B cell (primary cell): ENCODE measurements at regions not wholly inside any gene's neighbourhood (a gene's known extent, or its start where the extent isn't known, plus 50 kb on each side); places are given as distances from the start of the nearest gene placed in this dataset.

Experiments
- ATAC-seq: fragments of 200-7000 bp; cut with Tn5 transposase; one replicate; pipeline ENCODE4 v1.10.0; 2021; ENCODE audit warnings: low read depth, mild to moderate bottlenecking, moderate number of reproducible peaks, moderate library complexity
- CTCF ChIA-PET: fragments of 350-600 bp; sonication (Branson Sonifier 250); formaldehyde crosslinking; loops from one replicate; lab custom pipeline; 2021; ENCODE audit warnings: antibody characterized with exemption, inconsistent platforms; lab: Charles Lee
- POLR2A ChIA-PET: fragments of 350-600 bp; sonication (Branson Sonifier 250); formaldehyde crosslinking; loops from one replicate; lab custom pipeline; 2021; ENCODE audit warnings: antibody characterized with exemption; lab: Charles Lee
- DNase-seq: peaks from one replicate; pipeline ENCODE4 v3.0.0; 2013
- H2AFZ ChIP-seq: 2 replicates; pipeline ENCODE4 v1.6.1; 2012; ENCODE audit warnings: mild to moderate bottlenecking, low read depth, low read length; ENCODE audit not compliant: insufficient read depth, poor library complexity, severe bottlenecking
- H3K27ac ChIP-seq, 2 donors: 1 replicate in 1 of 2; 2 replicates in 1 of 2; pipeline ENCODE4 v1.5.1; 2012 to 2013; ENCODE audit warnings: low read length in 2 of 2, mild to moderate bottlenecking in 2 of 2, moderate library complexity in 1 of 2
- H3K27me3 ChIP-seq, 4 experiments: fragments of 200-600 bp in 1 of 4; sonication (generic) in 1 of 4; replicated peaks in 1 of 4; 1 replicate in 2 of 4; 2 replicates in 2 of 4; pipeline versions ENCODE4 v1.6.1 to v1.7.0; 2013 to 2016; ENCODE audit warnings: low read length in 3 of 4, mild to moderate bottlenecking in 2 of 4, mixed read lengths in 1 of 4, moderate library complexity in 1 of 4; ENCODE audit not compliant: insufficient read depth in 4 of 4, control insufficient read depth in 3 of 4; ENCODE audit errors: control extremely low read depth in 1 of 4
- H3K36me3 ChIP-seq, 2 experiments: replicated peaks in 1 of 2; 1 replicate in 1 of 2; 2 replicates in 1 of 2; pipeline versions ENCODE4 v1.6.1 to v1.7.1; 2013; ENCODE audit warnings: low read length in 1 of 2; ENCODE audit not compliant: insufficient read depth in 2 of 2, control insufficient read depth in 1 of 2; ENCODE audit errors: control extremely low read depth in 1 of 2, extremely low read depth in 1 of 2
- H3K4me1 ChIP-seq, 2 donors: fragments of 200-600 bp in 1 of 2; sonication (generic) in 1 of 2; 1 replicate in 1 of 2; 2 replicates in 1 of 2; pipeline versions ENCODE4 v1.5.1 to v1.6.1; 2013 to 2017; ENCODE audit warnings: low read length in 2 of 2; ENCODE audit not compliant: control insufficient read depth in 2 of 2, insufficient read depth in 2 of 2
- H3K4me2 ChIP-seq: replicated peaks from 2 replicates; pipeline ENCODE3; 2012; ENCODE audit warnings: mild to moderate bottlenecking, low read depth, low read length; ENCODE audit not compliant: poor library complexity, severe bottlenecking
- H3K4me3 ChIP-seq, 5 experiments: fragments of 200-600 bp in 1 of 5; sonication (generic) in 1 of 5; 1 replicate in 3 of 5; 2 replicates in 2 of 5; pipeline versions ENCODE4 v1.5.1 to v1.7.0; 2011 to 2016; ENCODE audit warnings: low read length in 4 of 5, mild to moderate bottlenecking in 4 of 5, low read depth in 2 of 5, control low read depth in 1 of 5, moderate library complexity in 1 of 5; ENCODE audit not compliant: insufficient read depth in 1 of 5; ENCODE audit errors: control extremely low read depth in 1 of 5, extremely low read depth in 1 of 5
- H3K79me2 ChIP-seq: fragments of 200-600 bp; sonication (generic); one replicate; pipeline ENCODE4 v1.6.0; 2016; ENCODE audit warnings: low read length; ENCODE audit not compliant: control insufficient read depth, insufficient read depth
- H3K9ac ChIP-seq: fragments of 200-600 bp; sonication (generic); 2 replicates; pipeline ENCODE4 v1.6.1; 2017; ENCODE audit warnings: mild to moderate bottlenecking, low read length, moderate library complexity
- H3K9me3 ChIP-seq, 3 donors: one replicate each; pipeline versions ENCODE4 v1.6.1 to v1.7.1; 2013; ENCODE audit warnings: low read length in 2 of 3; ENCODE audit not compliant: control insufficient read depth in 2 of 3, insufficient read depth in 1 of 3; ENCODE audit errors: control extremely low read depth in 1 of 3
- H4K20me1 ChIP-seq: 2 replicates; pipeline ENCODE4 v1.6.0; 2012; ENCODE audit warnings: mild to moderate bottlenecking, low read length; ENCODE audit not compliant: insufficient read depth, control insufficient read depth, poor library complexity, severe bottlenecking
- H3K27ac Mint-ChIP-seq: one replicate; pipeline ENCODE4 v1.8.0; 2021; ENCODE audit warnings: mixed read lengths
- H3K27me3 Mint-ChIP-seq: one replicate; pipeline ENCODE4 v1.8.0; 2021; ENCODE audit warnings: mixed read lengths
- H3K4me1 Mint-ChIP-seq: one replicate; pipeline ENCODE4 v1.8.0; 2021; ENCODE audit warnings: mixed read lengths
- H3K4me3 Mint-ChIP-seq: one replicate; pipeline ENCODE4 v1.8.0; 2021; ENCODE audit warnings: mixed read lengths
- H3K9me3 Mint-ChIP-seq: one replicate; pipeline ENCODE4 v1.8.0; 2022; ENCODE audit warnings: mixed read lengths; ENCODE audit not compliant: insufficient read depth
- EZH2 ChIP-seq: IDR thresholded peaks from 2 replicates; pipeline ENCODE4 v1.6.1; 2012; ENCODE audit warnings: borderline replicate concordance, low read depth, mild to moderate bottlenecking, moderate library complexity, low read length; ENCODE audit not compliant: insufficient read depth, poor library complexity, severe bottlenecking
- WGBS: methylation state at CpG from one replicate; pipeline ENCODE4 v1.1.5; 2013; ENCODE audit warnings: missing lambda C conversion rate; ENCODE audit not compliant: insufficient coverage; 5-methylcytosine and 5-hydroxymethylcytosine counted together
- intact Hi-C: fragments of 100-400 bp; cut with micrococcal nuclease; formaldehyde crosslinking; loops from one replicate; pipeline ENCODE4 v1.10.0; 2022
- TF ChIP-seq, protein P1 (sequence below): fragments of 200-600 bp; IDR thresholded peaks from one replicate; pipeline ENCODE4 v1.8.0; 2022; ENCODE audit warnings: antibody characterized with exemption, mild to moderate bottlenecking

DNA sequence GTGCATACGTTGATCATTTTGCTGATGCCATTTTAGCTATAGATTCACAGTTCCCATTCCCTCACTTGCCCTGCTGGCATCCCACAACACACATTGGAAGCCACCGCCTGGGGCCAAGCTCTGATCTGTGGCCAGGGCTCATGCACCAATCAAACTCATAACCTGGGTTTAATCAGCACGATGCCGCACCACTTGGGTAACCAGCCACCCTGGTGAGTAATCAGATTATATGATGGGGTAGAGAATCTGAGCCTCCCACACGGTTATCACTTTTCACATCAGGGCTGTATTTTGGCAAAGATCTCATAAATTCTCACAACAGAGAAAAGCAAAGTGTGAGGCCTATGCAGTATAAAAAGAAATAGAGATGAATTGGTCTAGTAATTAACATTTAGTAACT, 66.0 kb upstream of the TNFRSF19 start:
- Mint-ChIP-seq H3K27ac (no peak overlapping the region), H3K9me3 (no peaks in the 10 kb centered on the region), H3K27me3 (peaks cover 14% of the 10 kb centered on the region), H3K4me3 (no peak overlapping the region), H3K4me1 (no peaks in the 10 kb centered on the region)
- no peaks in the 10 kb centered on the region for H3K4me1 ChIP-seq
- ChIA-PET POLR2A (no interaction called here), CTCF (no interaction called here)
- DNase-seq (no peak), ATAC-seq (no peak)
- no peak overlapping the region for H3K4me2 ChIP-seq
- H3K27me3 ChIP-seq = peaks cover 0 to 5% (median 0%) of the 10 kb centered on the region in 4 experiments
- H3K79me2 ChIP-seq = no peaks in the 10 kb centered on the region
- H2AFZ ChIP-seq = no peak overlapping the region
- no CpG with 5 or more reads among the region's 5 CpGs for WGBS
- H3K36me3 ChIP-seq = no peaks in the 10 kb centered on the region
- no peak overlapping the region for H3K27ac ChIP-seq
- H3K4me3 ChIP-seq = no peak overlapping the region
- no peak overlapping the region for H3K9ac ChIP-seq
- no peaks in the 10 kb centered on the region for H3K9me3 ChIP-seq
- intact Hi-C loops = no loop called here
- no peaks in the 10 kb centered on the region for H4K20me1 ChIP-seq
- TF ChIP-seq EZH2 = no peak
- TF ChIP-seq, protein P1, sequence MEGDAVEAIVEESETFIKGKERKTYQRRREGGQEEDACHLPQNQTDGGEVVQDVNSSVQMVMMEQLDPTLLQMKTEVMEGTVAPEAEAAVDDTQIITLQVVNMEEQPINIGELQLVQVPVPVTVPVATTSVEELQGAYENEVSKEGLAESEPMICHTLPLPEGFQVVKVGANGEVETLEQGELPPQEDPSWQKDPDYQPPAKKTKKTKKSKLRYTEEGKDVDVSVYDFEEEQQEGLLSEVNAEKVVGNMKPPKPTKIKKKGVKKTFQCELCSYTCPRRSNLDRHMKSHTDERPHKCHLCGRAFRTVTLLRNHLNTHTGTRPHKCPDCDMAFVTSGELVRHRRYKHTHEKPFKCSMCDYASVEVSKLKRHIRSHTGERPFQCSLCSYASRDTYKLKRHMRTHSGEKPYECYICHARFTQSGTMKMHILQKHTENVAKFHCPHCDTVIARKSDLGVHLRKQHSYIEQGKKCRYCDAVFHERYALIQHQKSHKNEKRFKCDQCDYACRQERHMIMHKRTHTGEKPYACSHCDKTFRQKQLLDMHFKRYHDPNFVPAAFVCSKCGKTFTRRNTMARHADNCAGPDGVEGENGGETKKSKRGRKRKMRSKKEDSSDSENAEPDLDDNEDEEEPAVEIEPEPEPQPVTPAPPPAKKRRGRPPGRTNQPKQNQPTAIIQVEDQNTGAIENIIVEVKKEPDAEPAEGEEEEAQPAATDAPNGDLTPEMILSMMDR = no peak

DNA sequence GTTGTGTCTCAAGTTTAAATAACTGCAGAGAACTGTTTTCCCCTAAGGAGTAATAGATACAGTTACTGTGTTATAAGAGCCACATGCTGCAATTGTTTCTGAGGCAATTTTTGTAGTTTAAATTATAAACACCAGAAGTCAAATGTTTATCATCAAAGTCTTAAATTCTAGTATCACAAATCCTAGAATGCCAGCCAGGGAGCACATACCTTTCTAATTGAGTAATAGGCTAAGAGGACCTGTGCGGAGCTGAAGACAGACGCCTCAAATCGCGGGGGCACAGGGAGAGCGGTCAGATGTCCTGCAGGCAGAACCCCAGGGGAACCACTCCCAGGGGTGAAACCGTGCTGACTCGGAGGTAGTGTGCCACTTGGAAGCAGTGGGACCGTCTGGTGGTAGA, 65.2 kb upstream of the TNFRSF19 start:
- DNase-seq (no peak), ATAC-seq (no peak)
- Histone ChIP-seq H2AFZ (no peak overlapping the region), H3K4me1 (no peaks in the 10 kb centered on the region), H3K79me2 (no peaks in the 10 kb centered on the region), H3K4me3 (no peak overlapping the region), H4K20me1 (no peaks in the 10 kb centered on the region), H3K4me2 (no peak overlapping the region), H3K36me3 (no peaks in the 10 kb centered on the region), H3K9me3 (no peaks in the 10 kb centered on the region), H3K9ac (no peak overlapping the region), H3K27me3 (peaks cover 0 to 5% (median 0%) of the 10 kb centered on the region in 4 experiments), H3K27ac (no peak overlapping the region)
- 88% methylated on average over 8 of the region's 8 CpGs for WGBS
- Mint-ChIP-seq H3K27me3 (peaks cover 14% of the 10 kb centered on the region), H3K27ac (no peak overlapping the region), H3K9me3 (no peaks in the 10 kb centered on the region), H3K4me3 (no peak overlapping the region), H3K4me1 (no peaks in the 10 kb centered on the region)
- POLR2A ChIA-PET = no interaction called here
- CTCF ChIA-PET = no interaction called here
- TF ChIP-seq, protein P1 = no peak
- no peak for TF ChIP-seq EZH2
- intact Hi-C loops = no loop called here
